Neuronal stem cell (in vitro differentiated cells): ENCODE measurements at regions not wholly inside any gene's neighbourhood (a gene's known extent, or its start where the extent isn't known, plus 50 kb on each side); places are given as distances from the start of the nearest gene placed in this dataset.

ENCODE experiments used
- DNase-seq: peaks from one replicate; pipeline ENCODE4 v3.0.0-alpha.2; 2013; ENCODE audit warnings: low spot score
- H2AFZ ChIP-seq: one replicate; pipeline ENCODE4 v1.6.1; 2013; ENCODE audit warnings: mild to moderate bottlenecking, low read length, inconsistent platforms
- H2AK5ac ChIP-seq: 2 replicates; pipeline ENCODE4 v1.6.1; 2013; ENCODE audit warnings: low read depth, mild to moderate bottlenecking, inconsistent platforms, low read length, moderate library complexity, mixed read lengths
- H2BK120ac ChIP-seq: 2 replicates; pipeline ENCODE4 v1.6.1; 2013; ENCODE audit warnings: low read depth, mild to moderate bottlenecking, inconsistent platforms, low read length, moderate library complexity, mixed read lengths
- H2BK12ac ChIP-seq: one replicate; pipeline ENCODE4 v1.6.1; 2013; ENCODE audit warnings: low read length, inconsistent platforms
- H2BK15ac ChIP-seq: 2 replicates; pipeline ENCODE4 v1.6.1; 2013; ENCODE audit warnings: mild to moderate bottlenecking, low read length, inconsistent platforms, mixed read lengths
- H2BK5ac ChIP-seq: one replicate; pipeline ENCODE4 v1.6.1; 2013; ENCODE audit warnings: inconsistent platforms, mild to moderate bottlenecking, low read length, moderate library complexity
- H3K14ac ChIP-seq: one replicate; pipeline ENCODE4 v1.6.1; 2013; ENCODE audit warnings: low read length, inconsistent platforms
- H3K18ac ChIP-seq: 2 replicates; pipeline ENCODE4 v1.6.1; 2013; ENCODE audit warnings: low read length, inconsistent platforms
- H3K23ac ChIP-seq: 2 replicates; pipeline ENCODE4 v1.6.1; 2013; ENCODE audit warnings: low read depth, mild to moderate bottlenecking, mixed read lengths, low read length, inconsistent platforms; ENCODE audit not compliant: poor library complexity
- H3K27ac ChIP-seq: replicated peaks from 3 replicates; pipeline ENCODE4 v1.5.1; 2013; ENCODE audit warnings: low read length, inconsistent platforms
- H3K27me3 ChIP-seq, 3 experiments: 2 replicates each; pipeline ENCODE4 v1.6.1; 2013; ENCODE audit warnings: low read length in 3 of 3, mild to moderate bottlenecking in 2 of 3, inconsistent platforms in 1 of 3, low read depth in 1 of 3, mixed read lengths in 1 of 3, moderate library complexity in 1 of 3; ENCODE audit not compliant: control insufficient read depth in 3 of 3, insufficient read depth in 3 of 3
- H3K36me3 ChIP-seq, 2 donors: replicated peaks in 1 of 2; 2 replicates each; pipeline ENCODE4 v1.6.1; 2013; ENCODE audit warnings: low read length in 2 of 2; ENCODE audit not compliant: control insufficient read depth in 2 of 2, insufficient read depth in 2 of 2
- H3K4ac ChIP-seq: 2 replicates; pipeline ENCODE4 v1.6.1; 2013; ENCODE audit warnings: inconsistent platforms, mild to moderate bottlenecking, low read length, moderate library complexity
- H3K4me1 ChIP-seq, 2 donors: 1 replicate in 1 of 2; 2 replicates in 1 of 2; pipeline ENCODE4 v1.6.1; 2013; ENCODE audit warnings: low read length in 2 of 2, low read depth in 1 of 2; ENCODE audit not compliant: control insufficient read depth in 2 of 2, insufficient read depth in 1 of 2
- H3K4me2 ChIP-seq: one replicate; pipeline ENCODE4 v1.6.1; 2013; ENCODE audit warnings: mild to moderate bottlenecking, low read length, inconsistent platforms; ENCODE audit not compliant: insufficient read depth, poor library complexity, severe bottlenecking
- H3K4me3 ChIP-seq, 2 donors: 2 replicates each; pipeline ENCODE4 v1.5.1; 2013; ENCODE audit warnings: low read length in 2 of 2, mild to moderate bottlenecking in 2 of 2, inconsistent platforms in 1 of 2, moderate library complexity in 1 of 2
- H3K79me1 ChIP-seq: one replicate; pipeline ENCODE4 v1.6.1; 2013; ENCODE audit warnings: low read depth, mild to moderate bottlenecking, inconsistent platforms, low read length, moderate library complexity
- H3K9ac ChIP-seq: one replicate; pipeline ENCODE4 v1.6.1; 2013; ENCODE audit warnings: mild to moderate bottlenecking, low read depth, low read length, inconsistent platforms; ENCODE audit not compliant: poor library complexity
- H3K9me3 ChIP-seq, 2 donors: replicated peaks in 1 of 2; 2 replicates each; pipeline versions ENCODE3 to v1.6.1; 2013; ENCODE audit warnings: low read length in 2 of 2, mild to moderate bottlenecking in 2 of 2, inconsistent platforms in 1 of 2, low read depth in 1 of 2, mixed read lengths in 1 of 2, moderate library complexity in 1 of 2; ENCODE audit not compliant: control insufficient read depth in 2 of 2, insufficient read depth in 1 of 2
- H4K8ac ChIP-seq: one replicate; pipeline ENCODE4 v1.6.1; 2013; ENCODE audit warnings: low read depth, mild to moderate bottlenecking, inconsistent platforms, low read length, moderate library complexity
- H4K91ac ChIP-seq: one replicate; pipeline ENCODE4 v1.6.1; 2013; ENCODE audit warnings: low read length, low read depth, mild to moderate bottlenecking, inconsistent platforms; ENCODE audit not compliant: poor library complexity
- WGBS, 2 donors: extraction: QIAGEN DNeasy Blood & Tissue Kit; methylation state at CpG; one replicate each; pipeline ENCODE4 v1.1.7; 2013; ENCODE audit warnings: missing lambda C conversion rate in 2 of 2, mixed read lengths in 1 of 2; ENCODE audit not compliant: insufficient read length in 2 of 2, insufficient replicate concordance in 1 of 2; ENCODE audit errors: extremely low coverage in 2 of 2; 5-methylcytosine and 5-hydroxymethylcytosine counted together

DNA sequence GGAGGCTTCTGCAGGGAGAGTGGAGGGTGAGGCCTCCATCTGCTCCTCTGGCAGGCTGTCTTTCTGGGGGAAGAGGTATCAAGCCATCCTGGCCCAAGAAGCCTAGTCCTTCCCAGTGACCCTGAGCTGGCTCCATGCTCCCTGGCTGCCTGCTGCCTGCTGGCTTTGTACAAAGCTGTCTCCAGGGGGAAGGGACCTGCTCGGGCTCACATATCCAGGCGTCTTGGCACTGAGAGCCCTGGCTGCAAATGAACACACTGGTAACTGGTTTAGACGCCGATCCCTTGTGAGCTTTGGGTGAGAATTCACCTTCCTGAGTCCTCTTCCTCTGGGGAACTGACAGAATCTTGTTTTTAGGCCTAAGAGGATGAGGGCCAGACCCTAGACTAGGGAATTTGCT lies 210.3 kb upstream of the ZBED5 start:
- H4K91ac ChIP-seq, result no peak overlapping the region
- no peaks in the 10 kb centered on the region for H3K36me3 ChIP-seq
- no peak overlapping the region for H3K23ac ChIP-seq
- no peak overlapping the region for H3K27ac ChIP-seq
- no peak overlapping the region for H2BK120ac ChIP-seq
- no CpG with 5 or more reads among the region's 4 CpGs for WGBS, 2 donors
- H3K9me3 ChIP-seq, result peaks cover 0 to 2% of the 10 kb centered on the region in 2 donors
- H2BK5ac ChIP-seq, result no peak overlapping the region
- H2BK15ac ChIP-seq, result no peak overlapping the region
- no peak overlapping the region for H4K8ac ChIP-seq
- no peak overlapping the region for H2BK12ac ChIP-seq
- H3K79me1 ChIP-seq, result no peaks in the 10 kb centered on the region
- no peak overlapping the region for H3K9ac ChIP-seq
- H3K4me3 ChIP-seq, result no peak overlapping the region
- H3K27me3 ChIP-seq, result no peaks in the 10 kb centered on the region
- no peak overlapping the region for H2AK5ac ChIP-seq
- no peak overlapping the region for H3K4ac ChIP-seq
- no peak overlapping the region for H3K4me2 ChIP-seq
- H3K14ac ChIP-seq, result no peak overlapping the region
- no peak for DNase-seq
- no peak overlapping the region for H2AFZ ChIP-seq
- H3K18ac ChIP-seq, result no peak overlapping the region
- peaks cover 0 to 4% of the 10 kb centered on the region in 2 donors for H3K4me1 ChIP-seq

DNA sequence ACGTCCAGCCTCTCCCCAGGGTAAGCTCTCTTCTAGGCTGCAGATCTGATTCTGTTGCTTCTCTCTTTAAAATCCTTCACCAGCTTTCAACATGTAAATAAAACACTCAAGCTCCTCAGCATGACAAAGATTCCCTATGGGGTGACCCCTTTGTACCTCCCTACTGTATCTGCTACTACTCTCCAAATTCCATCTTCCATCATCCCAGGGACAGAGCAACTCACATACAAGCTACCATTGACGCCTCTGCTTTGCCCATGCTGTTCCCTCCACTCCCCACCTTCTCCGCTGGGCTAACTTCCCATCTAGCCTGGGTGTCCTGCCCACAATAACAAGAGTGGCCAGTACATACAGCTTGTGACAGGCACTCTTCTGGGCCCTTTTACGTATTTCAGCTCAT lies 207.5 kb upstream of the ZBED5 start:
- Histone ChIP-seq H2BK5ac (no peak overlapping the region), H2AK5ac (no peak overlapping the region), H4K91ac (no peak overlapping the region), H3K79me1 (no peaks in the 10 kb centered on the region), H2AFZ (no peak overlapping the region), H3K36me3 (no peaks in the 10 kb centered on the region), H3K4me3 (no peak overlapping the region), H3K4me1 (peaks cover 0 to 4% of the 10 kb centered on the region in 2 donors), H3K14ac (no peak overlapping the region), H3K9ac (no peak overlapping the region), H3K9me3 (peaks cover 0 to 2% of the 10 kb centered on the region in 2 donors), H3K27me3 (peaks cover 0 to 2% (median 0%) of the 10 kb centered on the region in 3 experiments), H2BK15ac (no peak overlapping the region), H3K18ac (no peak overlapping the region), H2BK12ac (no peak overlapping the region), H2BK120ac (no peak overlapping the region), H3K4ac (no peak overlapping the region), H4K8ac (no peak overlapping the region), H3K23ac (no peak overlapping the region), H3K4me2 (no peak overlapping the region), H3K27ac (no peak overlapping the region)
- no CpG with 5 or more reads among the region's 4 CpGs for WGBS, 2 donors
- DNase-seq, result no peak

DNA sequence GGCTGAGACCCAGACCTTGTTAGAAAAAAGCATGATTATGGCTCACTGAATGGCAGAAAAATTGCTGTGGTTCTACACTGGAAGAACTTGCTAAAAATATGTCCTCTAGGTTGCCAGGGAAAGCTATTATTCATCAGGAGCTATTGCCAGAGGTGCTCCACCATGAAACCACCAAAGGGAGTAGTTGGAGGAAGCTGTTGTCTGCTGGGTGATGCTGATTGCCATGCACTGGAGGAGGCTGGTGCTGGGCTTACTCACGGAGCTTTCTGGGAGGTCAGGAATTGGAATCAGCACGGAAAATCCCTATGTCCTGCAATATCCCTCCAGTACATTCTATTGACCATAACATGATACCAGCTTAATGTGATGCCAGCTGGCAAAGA lies 199.6 kb upstream of the ZBED5 start:
- H3K14ac ChIP-seq, result no peak overlapping the region

DNA sequence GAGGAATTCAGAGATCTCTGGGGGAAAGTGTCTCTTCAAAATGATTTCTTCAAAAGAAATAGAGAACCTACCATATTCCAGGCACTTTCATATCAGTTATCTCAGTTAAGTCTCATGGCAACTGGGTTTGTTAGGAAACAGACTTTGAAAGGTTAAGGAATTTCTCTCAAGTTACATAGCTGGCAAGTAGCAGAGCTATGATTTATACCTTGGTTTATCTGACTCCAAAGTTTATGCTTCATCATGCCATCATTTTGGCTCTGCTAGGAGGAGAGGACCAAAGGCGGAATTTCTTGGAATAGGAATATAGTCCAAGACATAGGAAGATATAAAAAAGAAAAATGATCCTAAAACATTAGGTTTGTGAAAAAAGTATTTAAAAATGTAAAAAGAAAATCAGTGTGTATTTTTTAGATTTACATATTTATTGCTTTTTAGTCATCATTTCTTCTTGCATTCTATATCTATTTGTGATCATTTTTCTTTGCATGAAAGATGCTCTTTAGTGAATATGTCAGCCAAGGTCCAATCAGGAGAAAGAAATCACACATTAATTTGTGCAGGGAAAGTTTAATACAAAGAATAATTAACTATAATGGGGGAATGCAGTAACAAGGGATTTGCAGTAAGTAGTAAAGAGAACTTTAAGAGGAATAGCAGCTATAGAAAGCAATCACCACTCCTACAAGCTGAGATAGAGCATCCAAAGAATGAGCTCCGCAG lies 199.1 kb upstream of the ZBED5 start:
- Histone ChIP-seq H3K27ac (no peak overlapping the region), H2BK15ac (no peak overlapping the region)
- WGBS, 2 donors, result no CpG with 5 or more reads among the region's 2 CpGs

More for the DNA sequence above, 199.6 kb upstream of the ZBED5 start:
- Histone ChIP-seq H2BK15ac (no peak overlapping the region), H3K36me3 (no peaks in the 10 kb centered on the region), H3K9me3 (peaks cover 0 to 7% of the 10 kb centered on the region in 2 donors), H2AK5ac (no peak overlapping the region), H3K23ac (no peak overlapping the region), H3K79me1 (no peaks in the 10 kb centered on the region), H3K18ac (no peak overlapping the region), H4K8ac (no peak overlapping the region), H2BK5ac (no peak overlapping the region), H4K91ac (no peak overlapping the region), H2BK12ac (no peak overlapping the region), H3K4me2 (no peak overlapping the region), H3K27me3 (peaks cover 0 to 2% (median 0%) of the 10 kb centered on the region in 3 experiments), H3K27ac (no peak overlapping the region), H3K4ac (no peak overlapping the region), H2BK120ac (no peak overlapping the region), H2AFZ (no peak overlapping the region), H3K9ac (no peak overlapping the region), H3K4me1 (no peaks in the 10 kb centered on the region), H3K4me3 (no peak overlapping the region)
- DNase-seq, result no peak
- WGBS, 2 donors, result no CpG with 5 or more reads among the region's 2 CpGs

More for the DNA sequence above, 199.1 kb upstream of the ZBED5 start:
- Histone ChIP-seq H3K27me3 (peaks cover 0 to 2% (median 0%) of the 10 kb centered on the region in 3 experiments), H3K4me3 (no peak overlapping the region), H3K36me3 (no peaks in the 10 kb centered on the region), H3K79me1 (no peaks in the 10 kb centered on the region), H2AFZ (no peak overlapping the region), H3K14ac (no peak overlapping the region), H3K9ac (no peak overlapping the region), H2AK5ac (no peak overlapping the region), H2BK12ac (no peak overlapping the region), H3K4ac (no peak overlapping the region), H3K9me3 (peaks cover 0 to 7% of the 10 kb centered on the region in 2 donors), H4K91ac (no peak overlapping the region), H3K23ac (no peak overlapping the region), H3K18ac (no peak overlapping the region), H4K8ac (no peak overlapping the region), H3K4me2 (no peak overlapping the region), H2BK5ac (no peak overlapping the region), H2BK120ac (no peak overlapping the region), H3K4me1 (no peaks in the 10 kb centered on the region)
- no peak for DNase-seq
